ENCODE measurements at regions not wholly inside any gene's neighbourhood (a gene's known extent, or its start where the extent isn't known, plus 50 kb on each side); places are given as distances from the start of the nearest gene placed in this dataset.

- intact Hi-C loops (cut with DNase I) = no loop called here
Measured at GRCh38 chr17:6893382-6894205, 62.1 kb upstream of the TEKT1 start.

DNA sequence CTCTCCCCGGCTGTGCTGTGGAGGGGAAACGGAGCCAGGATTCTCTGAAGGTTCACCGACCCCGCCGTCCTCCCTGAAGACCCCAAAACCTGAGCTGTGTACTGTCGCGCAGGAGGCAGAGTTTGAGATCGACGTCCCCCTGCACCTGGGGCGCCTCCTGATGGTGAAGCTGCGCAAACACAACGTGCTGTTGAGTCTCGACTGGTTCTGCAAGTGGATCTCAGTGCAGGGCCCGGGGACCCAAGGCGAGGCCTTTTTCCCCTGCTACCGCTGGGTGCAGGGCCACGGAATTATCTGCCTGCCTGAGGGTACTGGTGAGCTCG is 62.6 kb upstream of the TEKT1 start:
- Histone ChIP-seq H3K9me3 (no peaks in the 10 kb centered on the region), H3K4me1 (no peaks in the 10 kb centered on the region), H3K4me3 (no peak overlapping the region), H3K36me3 (no peaks in the 10 kb centered on the region), H3K27ac (no peak overlapping the region), H3K27me3 (peaks cover 40% of the 10 kb centered on the region)
- TF ChIP-seq CTCF (IDR thresholded peaks at IDR 0.05) = peak; percentile 27
- DNase-seq (no peak), ATAC-seq (peak; percentile 43)
- intact Hi-C loops (cut with DNase I) = no loop called here

More at GRCh38 chr17:6893382-6894205, 62.1 kb upstream of the TEKT1 start:
- H3K9me3 ChIP-seq = no peaks in the 10 kb centered on the region
- H3K36me3 ChIP-seq = no peaks in the 10 kb centered on the region
- DNase-seq (no peak), ATAC-seq (no peak)
- H3K27me3 ChIP-seq = peaks cover 40% of the 10 kb centered on the region
- H3K4me3 ChIP-seq = no peak overlapping the region
- H3K4me1 ChIP-seq = no peaks in the 10 kb centered on the region
- H3K27ac ChIP-seq = no peak overlapping the region
- TF ChIP-seq CTCF (IDR thresholded peaks at IDR 0.05) = no peak

- intact Hi-C loops (cut with DNase I) = no loop called here
- ATAC-seq = no peak
- H3K4me3 ChIP-seq = no peak overlapping the region
- TF ChIP-seq CTCF (IDR thresholded peaks at IDR 0.05) = no peak
- no peaks in the 10 kb centered on the region for H3K36me3 ChIP-seq
- H3K9me3 ChIP-seq = no peaks in the 10 kb centered on the region
- no peak for DNase-seq
- H3K27me3 ChIP-seq = peaks cover 15% of the 10 kb centered on the region
- no peak overlapping the region for H3K27ac ChIP-seq
- H3K4me1 ChIP-seq = no peaks in the 10 kb centered on the region
Measured at GRCh38 chr17:6901086-6901485, 69.6 kb upstream of the TEKT1 start.

- intact Hi-C loops (cut with DNase I) = no loop called here
- Histone ChIP-seq H3K4me1 (no peaks in the 10 kb centered on the region), H3K27me3 (no peaks in the 10 kb centered on the region), H3K36me3 (no peaks in the 10 kb centered on the region), H3K27ac (no peak overlapping the region), H3K4me3 (no peak overlapping the region), H3K9me3 (no peaks in the 10 kb centered on the region)
- TF ChIP-seq CTCF (IDR thresholded peaks at IDR 0.05) = no peak
- DNase-seq (no peak), ATAC-seq (no peak)
Measured at GRCh38 chr17:6903326-6903900, 71.9 kb upstream of the TEKT1 start.

DNA sequence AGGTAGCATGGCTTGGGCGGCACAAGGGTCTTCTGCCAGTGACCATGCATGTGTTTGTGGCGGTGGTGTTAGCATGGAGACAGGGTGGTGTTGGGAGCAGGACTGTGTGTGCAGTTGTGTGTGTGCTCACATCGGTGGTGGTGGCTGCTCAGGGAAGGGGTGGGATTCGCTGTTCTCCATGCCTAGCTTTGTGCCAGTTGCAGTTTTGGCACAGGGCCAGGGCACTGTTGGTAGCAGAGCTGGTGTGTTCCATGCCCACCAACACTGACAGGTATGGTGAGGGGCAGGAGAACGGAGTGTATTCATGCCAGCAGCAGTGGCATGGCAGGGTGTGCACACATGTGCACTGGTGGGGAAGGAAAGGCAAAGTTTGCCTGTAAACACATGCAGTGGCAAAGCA is 77.3 kb upstream of the TEKT1 start:
- Histone ChIP-seq H3K4me3 (no peak overlapping the region), H3K27me3 (no peaks in the 10 kb centered on the region), H3K27ac (no peak overlapping the region), H3K4me1 (no peaks in the 10 kb centered on the region), H3K9me3 (no peaks in the 10 kb centered on the region), H3K36me3 (no peaks in the 10 kb centered on the region)
- no peak for TF ChIP-seq CTCF (IDR thresholded peaks at IDR 0.05)
- intact Hi-C loops (cut with DNase I) = no loop called here
- ATAC-seq (no peak), DNase-seq (no peak)
